Hypothalamus (tissue), 51 donors: ENCODE measurements at regions not wholly inside any gene's neighbourhood (a gene's known extent, or its start where the extent isn't known, plus 50 kb on each side); places are given as distances from the start of the nearest gene placed in this dataset.
"Not testable (repeated sequence)": the region's sequence is repeated elsewhere in the genome, so short reads cannot be mapped to it uniquely, and the experiment has no call there.

ENCODE experiments used
- DNase-seq, 51 donors: peaks; one replicate each; lab custom pipeline; 2025; lab: John Stamatoyannopoulos, UW

DNA sequence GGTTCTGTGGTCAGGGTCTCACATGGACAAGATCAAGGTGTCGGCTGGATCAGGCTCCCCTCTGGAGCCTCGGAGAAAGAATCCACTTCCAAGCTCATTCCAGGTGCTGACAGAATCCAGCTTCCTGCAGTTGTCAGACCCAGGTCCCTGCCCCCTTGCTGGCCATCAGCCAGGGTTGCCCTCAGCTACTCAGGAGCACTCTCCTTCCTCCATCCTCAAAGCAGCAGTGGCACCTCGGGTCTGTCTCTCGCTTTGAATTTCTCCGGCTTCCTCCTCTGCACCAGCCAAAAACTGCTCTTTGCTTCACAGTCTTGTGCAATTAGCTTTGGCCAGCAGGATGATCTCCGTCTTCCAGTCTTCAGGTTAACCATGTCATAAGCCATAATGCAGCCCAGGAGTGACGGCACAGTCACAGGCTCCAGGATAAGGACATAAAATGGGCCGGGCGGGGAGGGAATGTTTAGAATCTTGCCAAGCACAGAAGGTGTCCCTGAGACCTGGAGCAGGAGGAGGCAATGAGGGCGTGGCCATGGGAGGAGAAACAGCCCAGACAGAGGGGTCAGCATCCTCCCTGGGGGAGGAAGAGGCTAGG lies 79.4 kb upstream of the SLC25A33 start:
- no peak for DNase-seq

DNA sequence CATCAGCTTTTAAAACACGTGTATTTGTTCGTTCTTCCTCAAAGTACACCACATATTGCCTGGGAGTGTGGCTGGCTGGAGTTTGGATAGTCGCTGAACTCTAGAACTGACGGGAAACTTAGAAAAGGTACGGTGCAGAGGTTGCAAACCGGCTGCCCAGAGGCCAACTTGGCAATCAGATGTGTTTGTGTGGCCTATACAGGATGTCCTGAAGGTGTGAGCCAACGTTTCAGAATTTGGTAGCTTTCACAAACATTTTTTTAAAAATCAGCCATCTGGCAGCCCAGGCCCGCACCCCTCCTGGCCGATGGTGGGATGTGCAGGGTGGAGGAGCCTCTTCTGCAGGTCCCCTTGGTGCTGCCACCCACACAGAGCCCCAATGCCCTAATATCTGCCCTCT lies 73.6 kb upstream of the SLC25A33 start:
- DNase-seq = no peak

DNA sequence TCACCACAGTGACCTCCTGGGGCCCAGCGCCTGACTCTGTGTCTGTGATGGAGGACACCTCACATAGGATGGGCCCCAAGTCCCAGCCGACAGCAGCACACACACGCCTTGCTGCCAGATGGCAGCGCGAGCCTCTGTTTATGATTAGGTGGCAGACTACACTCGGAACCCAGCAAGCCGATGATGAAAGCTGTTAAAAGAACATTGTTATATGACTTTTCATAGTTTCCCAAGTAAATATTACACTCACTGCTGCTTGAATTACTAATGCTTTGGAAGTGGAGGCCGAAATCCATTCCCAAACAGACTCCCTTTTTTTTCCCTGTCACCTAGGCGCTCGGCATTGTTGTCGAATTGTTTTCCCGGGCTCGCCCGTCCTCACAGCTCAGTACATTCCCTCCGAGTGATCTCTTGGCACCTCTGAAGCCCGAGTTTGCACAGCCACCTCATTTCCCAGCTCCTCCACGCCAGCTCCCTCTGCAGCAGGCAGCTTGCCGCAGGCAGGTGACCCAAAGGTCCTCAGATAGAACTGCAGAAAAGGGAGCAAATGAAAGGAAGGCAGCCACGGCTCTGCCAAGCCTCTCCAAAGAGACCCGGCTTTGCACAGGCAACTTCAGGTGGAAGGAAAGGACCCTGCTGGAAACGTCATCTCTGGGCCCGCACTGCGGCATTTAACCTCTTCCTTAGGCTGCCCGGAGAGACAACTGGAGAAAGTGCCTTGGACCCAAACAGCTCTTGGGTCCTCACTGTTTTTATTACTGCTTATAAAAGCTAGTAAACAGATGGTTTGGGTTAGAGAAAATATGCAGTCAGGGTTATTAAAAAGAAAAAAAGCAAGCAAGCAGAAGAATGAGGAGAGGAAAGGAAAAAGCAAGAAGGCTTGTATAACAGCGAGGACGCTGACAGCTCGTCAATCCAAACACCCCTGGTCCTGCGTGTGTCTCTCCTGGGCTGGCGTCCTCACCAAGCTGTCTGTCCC lies 72.2 kb upstream of the SLC25A33 start:
- peak in 2 of 51 donors; percentile 6 to 15 for DNase-seq

DNA sequence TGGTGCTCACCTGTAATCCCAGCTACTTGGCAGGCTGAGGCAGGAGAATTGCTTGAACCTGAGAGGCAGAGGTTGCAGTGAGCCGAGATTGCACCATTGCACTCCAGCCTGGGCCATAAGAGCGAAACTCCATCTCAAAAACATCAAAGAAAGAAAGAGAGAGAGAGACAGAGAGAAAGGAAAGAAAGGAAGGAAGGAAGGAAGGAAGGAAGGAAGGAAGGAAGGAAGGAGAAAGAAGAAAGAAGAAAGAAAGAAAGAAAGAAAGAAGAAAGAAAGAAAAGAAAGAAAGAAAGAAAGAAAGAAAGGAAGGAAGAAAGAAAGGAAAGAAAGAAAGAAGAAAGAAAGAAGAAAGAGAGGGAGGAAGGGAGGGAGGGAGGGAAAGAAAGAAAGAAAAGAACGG lies 69.4 kb upstream of the SLC25A33 start:
- not testable (repeated sequence) for DNase-seq

GRCh38 chr1:9471679-9472078 lies 67.6 kb upstream of the SLC25A33 start:
- DNase-seq = no peak

GRCh38 chr1:9472386-9473031 lies 66.8 kb upstream of the SLC25A33 start:
- no peak for DNase-seq

DNA sequence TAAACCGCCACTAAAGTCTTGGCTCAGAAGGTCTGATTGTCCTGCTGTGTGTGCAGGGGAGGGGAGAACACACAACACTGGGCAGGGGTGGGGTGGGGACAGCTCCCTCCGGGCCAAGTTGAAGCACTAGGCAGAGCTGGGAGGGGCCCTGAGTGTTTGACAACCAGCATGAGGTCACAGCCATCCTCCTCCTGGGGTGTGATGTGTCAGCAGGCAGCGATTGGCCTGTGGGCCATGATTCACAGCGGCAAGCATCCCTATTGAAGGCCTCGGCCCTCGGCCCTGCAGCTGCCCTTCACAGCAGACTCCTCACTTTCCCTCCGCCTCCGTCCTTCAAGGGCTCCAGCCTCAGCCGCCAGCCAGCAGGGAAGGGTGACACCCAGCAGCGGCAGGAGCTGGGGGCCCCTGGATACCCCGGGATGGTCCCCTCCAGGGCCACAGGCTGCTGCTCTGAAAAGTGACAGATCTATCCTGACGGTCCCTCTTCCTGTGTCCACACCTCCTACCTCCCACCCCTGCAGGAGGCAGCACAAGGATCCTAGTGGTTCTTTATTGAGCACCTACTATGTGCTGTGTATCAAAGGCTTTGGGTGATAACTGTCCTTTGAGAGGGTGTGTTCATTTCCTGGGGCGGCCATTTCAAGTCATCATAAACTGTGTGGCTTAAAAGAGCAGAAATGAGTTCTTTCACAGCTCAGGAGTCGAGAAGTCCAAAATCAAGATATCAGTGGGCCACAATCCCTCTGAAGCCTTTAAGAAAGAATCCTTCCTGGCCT lies 66.0 kb upstream of the SLC25A33 start:
- peak in 11 of 51 donors; percentile 6 to 32 (median 17) for DNase-seq

- no peak for DNase-seq
Observed at GRCh38 chr1:9475061-9475627, 64.1 kb upstream of the SLC25A33 start.

- no peak for DNase-seq
Observed at GRCh38 chr1:9476790-9477463, 62.3 kb upstream of the SLC25A33 start.

DNA sequence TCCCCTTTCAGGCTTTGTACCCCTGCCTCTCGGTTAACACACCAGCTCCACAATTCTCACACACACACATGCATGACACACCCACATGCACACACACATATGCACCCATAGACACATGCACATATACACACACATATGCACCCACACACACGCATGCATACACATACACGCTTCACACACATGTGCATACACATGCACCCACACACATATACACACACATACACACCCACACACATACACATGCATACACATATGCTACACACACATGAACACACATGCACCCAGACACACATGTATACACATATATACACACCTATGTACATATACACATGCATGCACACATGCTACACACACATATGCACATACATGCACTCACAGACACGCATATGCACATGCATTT lies 61.7 kb upstream of the SLC25A33 start:
- no peak for DNase-seq

DNA sequence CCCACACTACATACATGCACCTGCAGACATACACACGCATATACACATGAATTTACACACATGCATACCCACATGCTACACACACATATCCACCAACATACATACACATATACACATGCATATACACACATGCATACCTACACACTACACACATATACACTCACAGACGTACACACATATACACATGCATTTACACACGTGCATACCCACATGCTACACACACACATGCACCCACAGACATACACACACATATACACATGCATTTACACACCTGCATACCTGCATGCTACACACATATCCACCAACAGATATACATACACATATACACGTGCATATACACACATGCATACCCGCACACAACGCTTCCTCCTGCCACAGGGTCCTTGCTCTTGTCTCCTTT lies 61.2 kb upstream of the SLC25A33 start:
- DNase-seq = no peak

DNA sequence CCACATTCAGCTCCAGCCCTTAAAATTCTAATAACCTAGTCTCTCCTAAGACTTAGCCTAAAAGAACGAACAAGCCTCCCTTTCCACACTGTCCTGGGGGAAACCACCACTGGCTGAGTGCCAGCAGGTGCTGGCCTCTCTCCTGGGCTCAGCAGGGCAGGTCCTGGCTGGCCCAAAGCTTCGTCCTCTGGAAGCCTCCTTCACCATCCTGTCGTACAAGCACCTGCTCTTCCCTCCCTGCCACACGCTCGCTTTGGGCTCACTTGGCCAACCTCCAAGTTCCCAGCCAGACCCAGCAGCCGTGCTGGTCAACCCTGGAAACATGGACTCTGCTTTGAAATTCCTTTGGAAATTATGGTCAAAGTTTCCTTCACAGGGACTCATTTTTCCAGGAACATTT lies 58.2 kb upstream of the SLC25A33 start:
- no peak for DNase-seq

GRCh38 chr1:9482403-9482802 lies 56.9 kb upstream of the SLC25A33 start:
- DNase-seq = no peak

DNA sequence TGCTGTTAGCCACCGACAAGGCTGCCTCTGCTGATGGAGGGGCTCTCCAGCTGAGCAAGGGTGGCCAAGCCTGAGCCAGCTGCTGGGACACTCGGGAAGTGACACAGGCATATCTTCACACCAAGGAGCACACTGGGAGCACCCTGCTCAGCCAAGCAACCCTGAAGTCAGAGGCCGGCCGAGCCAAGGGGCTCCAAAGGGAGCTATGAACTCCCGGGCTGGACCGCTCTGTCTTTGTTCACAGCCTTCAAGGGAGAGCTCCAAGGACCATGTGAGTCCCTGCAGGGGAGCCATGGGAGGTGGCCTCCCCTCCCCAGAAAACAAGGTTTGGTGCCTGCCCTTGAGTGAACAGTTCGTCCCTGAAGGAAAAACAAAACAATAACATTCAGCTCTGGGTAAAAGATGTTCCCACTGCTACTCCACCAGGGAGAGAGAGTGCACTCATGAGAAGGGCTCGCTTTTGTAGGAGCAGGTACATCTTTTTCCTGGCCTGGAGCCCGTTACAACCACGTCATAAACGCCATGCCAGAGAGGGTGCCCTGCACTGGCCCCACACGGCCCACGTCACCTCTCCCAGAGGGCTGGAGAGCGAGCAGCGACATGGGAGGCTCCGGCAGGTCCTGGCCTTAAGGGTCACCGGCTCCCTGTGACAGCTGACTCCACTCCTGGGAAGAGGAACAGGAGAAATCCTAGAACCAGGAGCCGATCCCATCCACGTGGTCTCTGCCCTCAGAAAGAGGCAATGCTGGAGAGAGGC lies 56.3 kb upstream of the SLC25A33 start:
- no peak for DNase-seq

DNA sequence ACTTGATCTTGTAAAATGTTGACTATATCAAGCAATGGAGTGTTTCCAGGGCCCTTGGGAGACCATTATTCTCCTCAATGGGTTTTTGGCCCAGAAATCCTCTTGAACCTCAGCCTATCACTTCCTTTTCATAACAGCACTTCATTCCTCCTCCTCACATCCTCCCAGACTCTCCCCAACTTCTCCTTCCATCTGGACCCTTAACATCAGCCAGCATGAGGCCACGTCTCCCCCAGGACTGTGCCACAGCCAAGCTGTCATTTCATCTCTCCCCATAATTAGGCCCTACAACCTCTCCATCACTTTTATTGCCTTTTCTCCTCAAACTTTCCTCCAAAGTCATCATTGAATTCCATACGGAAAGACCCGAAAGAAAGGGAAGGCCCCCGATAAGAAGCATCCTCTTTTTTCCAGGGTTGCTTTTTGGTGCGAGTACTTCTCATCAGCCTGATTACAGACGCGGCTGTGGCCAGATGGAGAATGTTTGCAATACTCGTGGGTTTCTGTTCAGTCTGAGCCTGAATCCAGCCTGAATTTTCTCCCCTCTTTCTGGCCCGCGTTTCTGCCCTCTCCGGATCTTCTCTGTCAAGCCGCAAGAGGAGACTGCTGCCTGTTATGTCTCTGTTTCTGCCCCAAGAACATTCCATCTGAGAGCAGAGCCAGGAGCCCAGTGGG lies 52.7 kb upstream of the SLC25A33 start:
- no peak for DNase-seq
